ENCODE measurements at regions not wholly inside any gene's neighbourhood (a gene's known extent, or its start where the extent isn't known, plus 50 kb on each side); places are given as distances from the start of the nearest gene placed in this dataset.

GRCh38 chr3:110612045-110612444 is 459.6 kb upstream of the NECTIN3 start:
- Histone ChIP-seq H2AFZ (ENCODE audit: low read length) (no peak overlapping the region), H3K4me1 (ENCODE audit: insufficient read depth, low read length, poor library complexity, severe bottlenecking) (no peaks in the 10 kb centered on the region), H3K9me2 (ENCODE audit: insufficient read depth, low read length) (no peaks in the 10 kb centered on the region), H3K4me2 (ENCODE audit: low read length) (no peak overlapping the region), H3K4me3 (ENCODE audit: low read depth, low read length, poor library complexity, severe bottlenecking) (no peak overlapping the region), H3K9me3 (ENCODE audit: low read length) (no peaks in the 10 kb centered on the region), H4K20me1 (ENCODE audit: insufficient read depth, low read length) (no peaks in the 10 kb centered on the region), H3K79me2 (ENCODE audit: insufficient read depth, low read depth, low read length) (no peaks in the 10 kb centered on the region), H3K36me3 (ENCODE audit: insufficient read depth, low read length) (no peaks in the 10 kb centered on the region), H3K27ac (ENCODE audit: low read depth, low read length, poor library complexity, severe bottlenecking) (no peak overlapping the region)
- ChIA-PET CTCF (ENCODE audit: unreplicated experiment) (no interaction called here), POLR2A (interaction anchor here (0.7 kb wide), 1 partner anchor 71 kb away, joined by 4 read pairs; no protein-coding TSS in a partner anchor)
- TF ChIP-seq EZH2phosphoT487 (IDR thresholded peaks at IDR 0.05; ENCODE audit: borderline replicate concordance, low read depth, low read length) (no peak), CTCF (conservative IDR thresholded peaks at IDR 0.05; ENCODE audit: low read length) (no peak)
- intact Hi-C loops (cut with micrococcal nuclease; ENCODE audit: unreplicated experiment) = no loop called here
- DNase-seq (ENCODE audit: low spot score) = no peak
- BruUV-seq (replicated peaks) = no TSS peak

GRCh38 chr3:110614186-110614585 is 457.4 kb upstream of the NECTIN3 start:
- Histone ChIP-seq H3K4me1 (ENCODE audit: insufficient read depth, low read length, poor library complexity, severe bottlenecking) (no peaks in the 10 kb centered on the region), H4K20me1 (ENCODE audit: insufficient read depth, low read length) (no peaks in the 10 kb centered on the region), H3K36me3 (ENCODE audit: insufficient read depth, low read length) (no peaks in the 10 kb centered on the region), H3K79me2 (ENCODE audit: insufficient read depth, low read depth, low read length) (no peaks in the 10 kb centered on the region), H3K4me2 (ENCODE audit: low read length) (no peak overlapping the region), H3K27ac (ENCODE audit: low read depth, low read length, poor library complexity, severe bottlenecking) (no peak overlapping the region), H3K9me3 (ENCODE audit: low read length) (no peaks in the 10 kb centered on the region), H3K9me2 (ENCODE audit: insufficient read depth, low read length) (no peaks in the 10 kb centered on the region), H3K4me3 (ENCODE audit: low read depth, low read length, poor library complexity, severe bottlenecking) (no peak overlapping the region), H2AFZ (ENCODE audit: low read length) (no peak overlapping the region)
- POLR2A ChIA-PET = no interaction called here
- CTCF ChIA-PET (ENCODE audit: unreplicated experiment) = no interaction called here
- no peak for DNase-seq (ENCODE audit: low spot score)
- intact Hi-C loops (cut with micrococcal nuclease; ENCODE audit: unreplicated experiment) = no loop called here
- BruUV-seq (replicated peaks) = no TSS peak
- no peak for TF ChIP-seq EZH2phosphoT487 (IDR thresholded peaks at IDR 0.05; ENCODE audit: borderline replicate concordance, low read depth, low read length)
- no peak for TF ChIP-seq CTCF (conservative IDR thresholded peaks at IDR 0.05; ENCODE audit: low read length)

GRCh38 chr3:110615454-110615853 is 456.2 kb upstream of the NECTIN3 start:
- DNase-seq (ENCODE audit: low spot score) = no peak
- ChIA-PET POLR2A (no interaction called here), CTCF (ENCODE audit: unreplicated experiment) (no interaction called here)
- H4K20me1 ChIP-seq (ENCODE audit: insufficient read depth, low read length) = no peaks in the 10 kb centered on the region
- no peak overlapping the region for H2AFZ ChIP-seq (ENCODE audit: low read length)
- no peaks in the 10 kb centered on the region for H3K9me2 ChIP-seq (ENCODE audit: insufficient read depth, low read length)
- no peaks in the 10 kb centered on the region for H3K4me1 ChIP-seq (ENCODE audit: insufficient read depth, low read length, poor library complexity, severe bottlenecking)
- intact Hi-C loops (cut with micrococcal nuclease; ENCODE audit: unreplicated experiment) = no loop called here
- no peak overlapping the region for H3K4me2 ChIP-seq (ENCODE audit: low read length)
- no peaks in the 10 kb centered on the region for H3K9me3 ChIP-seq (ENCODE audit: low read length)
- H3K27ac ChIP-seq (ENCODE audit: low read depth, low read length, poor library complexity, severe bottlenecking) = no peak overlapping the region
- H3K4me3 ChIP-seq (ENCODE audit: low read depth, low read length, poor library complexity, severe bottlenecking) = no peak overlapping the region
- BruUV-seq (replicated peaks) = no TSS peak
- TF ChIP-seq CTCF (conservative IDR thresholded peaks at IDR 0.05; ENCODE audit: low read length) = no peak
- no peak for TF ChIP-seq EZH2phosphoT487 (IDR thresholded peaks at IDR 0.05; ENCODE audit: borderline replicate concordance, low read depth, low read length)
- no peaks in the 10 kb centered on the region for H3K79me2 ChIP-seq (ENCODE audit: insufficient read depth, low read depth, low read length)
- H3K36me3 ChIP-seq (ENCODE audit: insufficient read depth, low read length) = no peaks in the 10 kb centered on the region
